Hepatocyte (in vitro differentiated cells): ENCODE measurements at regions not wholly inside any gene's neighbourhood (a gene's known extent, or its start where the extent isn't known, plus 50 kb on each side); places are given as distances from the start of the nearest gene placed in this dataset.

Source experiments
- CTCF ChIP-seq: fragments of 200-600 bp; sonication (generic); IDR thresholded peaks from 2 replicates; pipeline ENCODE4 v1.5.1; 2016; ENCODE audit warnings: antibody characterized with exemption, mild to moderate bottlenecking; ENCODE audit not compliant: poor library complexity
- EZH2 ChIP-seq: fragments of 200-600 bp; sonication (generic); IDR thresholded peaks from 2 replicates; pipeline ENCODE4 v1.6.1; 2016; ENCODE audit warnings: antibody characterized with exemption, mild to moderate bottlenecking, borderline replicate concordance

GRCh38 chr15:100726421-100727190 lies 124.2 kb downstream of the ASB7 start:
- TF ChIP-seq EZH2 (no peak), CTCF (no peak)
